ENCODE measurements at regions not wholly inside any gene's neighbourhood (a gene's known extent, or its start where the extent isn't known, plus 50 kb on each side); places are given as distances from the start of the nearest gene placed in this dataset.

DNA sequence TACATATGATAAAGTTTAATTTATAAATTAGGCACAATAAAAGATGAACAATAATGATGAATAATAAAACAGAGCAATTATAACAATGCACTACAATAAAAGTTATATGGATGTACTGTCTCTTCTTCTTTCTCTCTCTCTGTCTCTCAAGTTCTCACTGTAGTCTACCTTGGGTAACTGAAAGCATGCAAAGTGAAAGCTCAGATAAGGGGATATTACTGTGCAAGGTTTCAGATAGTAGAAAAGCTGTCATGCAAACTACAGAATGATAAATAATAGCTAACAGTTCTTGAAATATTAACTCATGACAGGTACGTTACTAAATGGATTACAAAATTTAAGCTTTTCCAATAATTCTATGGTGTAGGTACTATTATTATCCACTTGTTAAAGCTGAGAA lies 311.9 kb upstream of the PRDM1 start:
- CTCF ChIA-PET: interaction anchor here (0.5 to 0.7 kb wide), 2 partner anchors 17 to 48 kb away, joined by 3 to 4 read pairs; no protein-coding TSS in a partner anchor
- Histone ChIP-seq H3K36me3 (ENCODE audit: control insufficient read depth in 2 of 2, insufficient read depth in 1 of 2, low read length in 2 of 2) (no peaks in the 10 kb centered on the region), H3K4me1 (ENCODE audit: control insufficient read depth, insufficient read depth, low read length) (no peaks in the 10 kb centered on the region), H3K27ac (ENCODE audit: extremely low read depth, low read depth, low read length) (no peak overlapping the region), H3K9me3 (ENCODE audit: control insufficient read depth, insufficient read depth, low read depth, low read length) (no peaks in the 10 kb centered on the region; the same call in 1 of the 2 replicates), H3K4me3 (ENCODE audit: low read depth, low read length) (no peak overlapping the region)
- POLR2A ChIA-PET: no interaction called here
- TF ChIP-seq, protein P1, sequence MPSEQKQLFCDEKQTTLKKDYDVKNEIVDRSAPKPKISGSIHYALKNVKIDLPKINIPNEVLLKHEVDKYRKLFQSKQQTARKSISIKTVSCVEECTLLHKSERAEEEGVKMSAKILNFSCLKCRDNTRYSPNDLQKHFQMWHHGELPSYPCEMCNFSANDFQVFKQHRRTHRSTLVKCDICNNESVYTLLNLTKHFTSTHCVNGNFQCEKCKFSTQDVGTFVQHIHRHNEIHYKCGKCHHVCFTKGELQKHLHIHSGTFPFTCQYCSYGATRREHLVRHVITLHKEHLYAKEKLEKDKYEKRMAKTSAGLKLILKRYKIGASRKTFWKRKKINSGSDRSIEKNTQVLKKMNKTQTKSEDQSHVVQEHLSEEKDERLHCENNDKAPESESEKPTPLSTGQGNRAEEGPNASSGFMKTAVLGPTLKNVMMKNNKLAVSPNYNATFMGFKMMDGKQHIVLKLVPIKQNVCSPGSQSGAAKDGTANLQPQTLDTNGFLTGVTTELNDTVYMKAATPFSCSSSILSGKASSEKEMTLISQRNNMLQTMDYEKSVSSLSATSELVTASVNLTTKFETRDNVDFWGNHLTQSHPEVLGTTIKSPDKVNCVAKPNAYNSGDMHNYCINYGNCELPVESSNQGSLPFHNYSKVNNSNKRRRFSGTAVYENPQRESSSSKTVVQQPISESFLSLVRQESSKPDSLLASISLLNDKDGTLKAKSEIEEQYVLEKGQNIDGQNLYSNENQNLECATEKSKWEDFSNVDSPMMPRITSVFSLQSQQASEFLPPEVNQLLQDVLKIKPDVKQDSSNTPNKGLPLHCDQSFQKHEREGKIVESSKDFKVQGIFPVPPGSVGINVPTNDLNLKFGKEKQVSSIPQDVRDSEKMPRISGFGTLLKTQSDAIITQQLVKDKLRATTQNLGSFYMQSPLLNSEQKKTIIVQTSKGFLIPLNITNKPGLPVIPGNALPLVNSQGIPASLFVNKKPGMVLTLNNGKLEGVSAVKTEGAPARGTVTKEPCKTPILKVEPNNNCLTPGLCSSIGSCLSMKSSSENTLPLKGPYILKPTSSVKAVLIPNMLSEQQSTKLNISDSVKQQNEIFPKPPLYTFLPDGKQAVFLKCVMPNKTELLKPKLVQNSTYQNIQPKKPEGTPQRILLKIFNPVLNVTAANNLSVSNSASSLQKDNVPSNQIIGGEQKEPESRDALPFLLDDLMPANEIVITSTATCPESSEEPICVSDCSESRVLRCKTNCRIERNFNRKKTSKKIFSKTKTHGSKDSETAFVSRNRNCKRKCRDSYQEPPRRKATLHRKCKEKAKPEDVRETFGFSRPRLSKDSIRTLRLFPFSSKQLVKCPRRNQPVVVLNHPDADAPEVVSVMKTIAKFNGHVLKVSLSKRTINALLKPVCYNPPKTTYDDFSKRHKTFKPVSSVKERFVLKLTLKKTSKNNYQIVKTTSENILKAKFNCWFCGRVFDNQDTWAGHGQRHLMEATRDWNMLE (tag by site-specific recombination; conservative IDR thresholded peaks at IDR 0.05; ENCODE audit: low read depth): no peak
- no peak for TF ChIP-seq ZNF585B (tag by site-specific recombination; IDR thresholded peaks at IDR 0.05)
- TF ChIP-seq, protein P2, sequence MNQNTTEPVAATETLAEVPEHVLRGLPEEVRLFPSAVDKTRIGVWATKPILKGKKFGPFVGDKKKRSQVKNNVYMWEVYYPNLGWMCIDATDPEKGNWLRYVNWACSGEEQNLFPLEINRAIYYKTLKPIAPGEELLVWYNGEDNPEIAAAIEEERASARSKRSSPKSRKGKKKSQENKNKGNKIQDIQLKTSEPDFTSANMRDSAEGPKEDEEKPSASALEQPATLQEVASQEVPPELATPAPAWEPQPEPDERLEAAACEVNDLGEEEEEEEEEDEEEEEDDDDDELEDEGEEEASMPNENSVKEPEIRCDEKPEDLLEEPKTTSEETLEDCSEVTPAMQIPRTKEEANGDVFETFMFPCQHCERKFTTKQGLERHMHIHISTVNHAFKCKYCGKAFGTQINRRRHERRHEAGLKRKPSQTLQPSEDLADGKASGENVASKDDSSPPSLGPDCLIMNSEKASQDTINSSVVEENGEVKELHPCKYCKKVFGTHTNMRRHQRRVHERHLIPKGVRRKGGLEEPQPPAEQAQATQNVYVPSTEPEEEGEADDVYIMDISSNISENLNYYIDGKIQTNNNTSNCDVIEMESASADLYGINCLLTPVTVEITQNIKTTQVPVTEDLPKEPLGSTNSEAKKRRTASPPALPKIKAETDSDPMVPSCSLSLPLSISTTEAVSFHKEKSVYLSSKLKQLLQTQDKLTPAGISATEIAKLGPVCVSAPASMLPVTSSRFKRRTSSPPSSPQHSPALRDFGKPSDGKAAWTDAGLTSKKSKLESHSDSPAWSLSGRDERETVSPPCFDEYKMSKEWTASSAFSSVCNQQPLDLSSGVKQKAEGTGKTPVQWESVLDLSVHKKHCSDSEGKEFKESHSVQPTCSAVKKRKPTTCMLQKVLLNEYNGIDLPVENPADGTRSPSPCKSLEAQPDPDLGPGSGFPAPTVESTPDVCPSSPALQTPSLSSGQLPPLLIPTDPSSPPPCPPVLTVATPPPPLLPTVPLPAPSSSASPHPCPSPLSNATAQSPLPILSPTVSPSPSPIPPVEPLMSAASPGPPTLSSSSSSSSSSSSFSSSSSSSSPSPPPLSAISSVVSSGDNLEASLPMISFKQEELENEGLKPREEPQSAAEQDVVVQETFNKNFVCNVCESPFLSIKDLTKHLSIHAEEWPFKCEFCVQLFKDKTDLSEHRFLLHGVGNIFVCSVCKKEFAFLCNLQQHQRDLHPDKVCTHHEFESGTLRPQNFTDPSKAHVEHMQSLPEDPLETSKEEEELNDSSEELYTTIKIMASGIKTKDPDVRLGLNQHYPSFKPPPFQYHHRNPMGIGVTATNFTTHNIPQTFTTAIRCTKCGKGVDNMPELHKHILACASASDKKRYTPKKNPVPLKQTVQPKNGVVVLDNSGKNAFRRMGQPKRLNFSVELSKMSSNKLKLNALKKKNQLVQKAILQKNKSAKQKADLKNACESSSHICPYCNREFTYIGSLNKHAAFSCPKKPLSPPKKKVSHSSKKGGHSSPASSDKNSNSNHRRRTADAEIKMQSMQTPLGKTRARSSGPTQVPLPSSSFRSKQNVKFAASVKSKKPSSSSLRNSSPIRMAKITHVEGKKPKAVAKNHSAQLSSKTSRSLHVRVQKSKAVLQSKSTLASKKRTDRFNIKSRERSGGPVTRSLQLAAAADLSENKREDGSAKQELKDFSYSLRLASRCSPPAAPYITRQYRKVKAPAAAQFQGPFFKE (tag by site-specific recombination; IDR thresholded peaks at IDR 0.05; ENCODE audit: borderline replicate concordance): no peak
- TF ChIP-seq ZNF677 (tag by site-specific recombination; IDR thresholded peaks at IDR 0.05): no peak

- H3K27ac ChIP-seq (ENCODE audit: extremely low read depth, low read depth, low read length): no peak overlapping the region
- ChIA-PET POLR2A (no interaction called here), CTCF (interaction anchor here (0.9 kb wide), 1 partner anchor 9 kb away, joined by 3 read pairs; no protein-coding TSS in a partner anchor)
Observed at GRCh38 chr6:105771313-105771970, 314.7 kb upstream of the PRDM1 start.

More at GRCh38 chr6:105771313-105771970, 314.7 kb upstream of the PRDM1 start:
- TF ChIP-seq ZFP3 (tag by site-specific recombination; IDR thresholded peaks at IDR 0.05; ENCODE audit: low read depth): no peak
- no peak for TF ChIP-seq ZFP41 (tag by site-specific recombination; IDR thresholded peaks at IDR 0.05; ENCODE audit: borderline replicate concordance)
- no peak for TF ChIP-seq ZNF391 (tag by site-specific recombination; IDR thresholded peaks at IDR 0.05; ENCODE audit: borderline replicate concordance, low read depth)
- no peak for TF ChIP-seq HIC1 (tag by site-specific recombination; IDR thresholded peaks at IDR 0.05)
- no peak for TF ChIP-seq HOXA7 (CRISPR knock-in tag; IDR thresholded peaks at IDR 0.05; ENCODE audit: borderline replicate concordance)
- Histone ChIP-seq H3K4me3 (ENCODE audit: low read depth, low read length) (no peak overlapping the region), H3K36me3 (ENCODE audit: control insufficient read depth in 2 of 2, insufficient read depth in 1 of 2, low read length in 2 of 2) (no peaks in the 10 kb centered on the region), H3K9me3 (ENCODE audit: control insufficient read depth, insufficient read depth, low read depth, low read length) (no peaks in the 10 kb centered on the region; the same call in 1 of the 2 replicates), H3K4me1 (ENCODE audit: control insufficient read depth, insufficient read depth, low read length) (no peaks in the 10 kb centered on the region)
